ENCODE measurements at regions not wholly inside any gene's neighbourhood (a gene's known extent, or its start where the extent isn't known, plus 50 kb on each side); places are given as distances from the start of the nearest gene placed in this dataset.

DNA sequence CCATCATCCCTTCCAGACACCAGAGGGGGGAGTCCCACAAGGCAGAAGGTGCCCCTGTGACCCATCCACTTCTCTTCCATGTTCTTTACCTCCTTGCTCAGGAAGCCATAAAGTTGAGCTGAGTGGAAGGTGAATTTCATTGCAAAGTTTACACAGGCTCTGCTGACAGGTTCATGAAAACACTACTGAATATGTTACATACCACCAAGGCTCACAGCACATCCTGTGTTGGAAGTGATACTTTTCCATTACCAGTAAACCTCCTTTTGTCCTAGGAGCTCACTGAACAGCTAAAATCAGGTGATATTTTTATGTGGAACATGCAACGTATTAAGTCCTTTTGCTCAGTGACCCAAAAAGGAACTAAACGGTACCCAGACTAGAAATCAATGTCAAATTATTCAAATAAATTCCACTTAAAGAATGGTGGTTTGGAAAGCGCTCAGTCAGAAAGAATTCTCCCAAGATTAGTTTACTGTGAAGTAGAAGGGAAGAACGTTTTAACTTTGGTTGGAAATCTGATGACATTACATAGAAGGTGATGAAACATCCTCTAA is 196.2 kb upstream of the NUDT4 start:
- no peak for DNase-seq

DNA sequence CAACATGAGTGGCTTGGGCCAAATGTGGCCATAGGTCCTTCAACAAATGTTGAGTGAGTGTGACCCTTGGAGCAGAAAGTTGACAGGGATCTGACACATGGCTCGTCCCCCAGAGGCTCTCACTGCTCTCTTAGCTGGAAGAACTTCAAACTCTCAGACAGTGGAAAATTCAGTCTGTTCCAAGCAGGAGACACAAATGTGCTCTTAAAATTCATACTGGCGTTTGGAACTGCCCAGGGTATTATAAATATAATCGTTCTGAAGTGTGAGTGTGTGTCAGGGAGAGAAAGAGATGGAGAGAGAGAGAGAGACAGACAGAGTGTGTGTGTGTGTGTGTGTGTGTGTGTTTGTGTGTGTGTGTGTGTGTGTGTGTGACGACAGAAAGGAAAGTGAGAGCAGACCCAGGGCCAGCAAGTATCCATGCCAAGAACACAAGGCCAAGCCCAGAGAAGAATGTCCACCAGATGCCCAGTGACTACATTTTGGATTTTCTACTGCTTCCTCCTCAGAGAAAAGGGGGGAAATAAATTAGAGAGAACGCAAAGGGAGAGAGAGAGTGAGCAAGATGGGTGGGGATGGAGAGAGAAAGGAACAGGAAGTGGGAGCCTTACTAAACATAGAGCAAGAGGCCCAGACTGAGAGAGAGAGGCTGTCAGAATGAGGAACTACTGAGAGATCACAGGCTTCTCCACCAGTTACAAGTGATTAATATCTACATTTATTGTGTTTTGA is 193.6 kb upstream of the NUDT4 start:
- peak; percentile 9 for DNase-seq

DNA sequence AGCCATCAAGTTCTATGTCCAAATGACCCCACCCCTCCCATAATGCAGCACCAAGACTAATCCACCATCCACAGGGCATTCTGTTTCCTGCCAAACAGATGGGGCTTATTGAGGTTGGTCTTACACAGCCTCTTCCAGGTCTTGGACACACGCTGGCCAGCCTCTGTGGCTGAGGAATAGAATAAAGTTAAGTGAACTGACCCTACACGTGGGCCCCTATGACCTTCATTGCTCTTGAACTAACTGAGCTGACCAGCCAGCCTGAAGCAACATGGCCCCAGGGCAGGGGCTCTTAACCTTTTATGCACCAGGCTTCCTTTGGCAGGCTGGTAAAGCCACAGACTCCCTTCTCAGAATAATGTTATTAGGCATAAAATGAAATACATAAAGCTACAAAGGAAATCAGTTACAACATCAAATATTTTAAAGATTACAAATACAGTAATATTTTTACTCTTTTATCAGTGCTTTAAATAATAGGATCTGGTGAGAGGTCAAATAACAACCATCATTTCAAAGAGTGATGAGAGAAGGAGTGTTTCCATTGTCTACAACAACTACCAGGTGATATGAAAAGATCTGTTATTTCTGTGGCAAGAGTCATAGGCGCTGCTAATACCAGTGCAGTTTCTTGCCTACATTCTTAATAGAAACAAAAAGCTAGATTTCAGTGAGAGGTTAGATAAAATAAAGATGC is 192.9 kb upstream of the NUDT4 start:
- no peak for DNase-seq

DNA sequence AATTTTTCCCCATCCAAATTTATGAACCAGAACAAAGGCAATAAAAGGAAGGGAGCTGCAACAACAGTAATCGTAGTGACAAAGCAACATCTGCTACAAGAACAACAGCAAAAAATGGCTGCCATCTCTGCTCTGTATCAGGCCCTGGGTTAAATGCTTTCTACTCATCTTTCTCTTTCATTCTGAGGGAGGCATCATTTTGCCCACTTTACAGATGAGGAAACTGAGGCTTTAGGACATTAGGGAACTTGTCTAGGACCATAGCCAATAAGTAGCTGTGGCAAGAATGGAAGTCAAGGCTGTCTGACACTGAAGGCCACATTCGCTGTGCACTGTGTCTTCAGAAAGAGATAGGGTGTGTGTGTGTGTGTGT is 192.4 kb upstream of the NUDT4 start:
- DNase-seq = no peak

DNA sequence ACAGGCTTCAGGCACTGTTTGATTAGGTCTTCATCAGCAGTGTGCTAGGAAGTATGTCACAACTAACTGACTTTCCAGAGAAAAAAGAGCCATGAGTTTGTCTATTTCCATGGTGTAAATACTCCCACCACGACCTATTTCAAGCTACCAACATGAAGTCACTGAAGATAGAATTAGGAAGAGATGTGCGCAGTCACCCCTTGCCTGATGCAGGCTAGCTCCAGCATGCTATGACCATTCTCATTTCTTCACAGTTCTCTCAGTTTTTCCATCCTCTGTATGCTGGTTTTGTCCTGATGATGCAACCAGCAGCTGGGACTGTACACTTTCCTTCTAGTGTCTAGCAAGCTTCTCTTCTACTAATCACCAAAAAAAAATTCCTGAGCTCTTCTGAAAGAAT is 191.6 kb upstream of the NUDT4 start:
- DNase-seq = no peak

DNA sequence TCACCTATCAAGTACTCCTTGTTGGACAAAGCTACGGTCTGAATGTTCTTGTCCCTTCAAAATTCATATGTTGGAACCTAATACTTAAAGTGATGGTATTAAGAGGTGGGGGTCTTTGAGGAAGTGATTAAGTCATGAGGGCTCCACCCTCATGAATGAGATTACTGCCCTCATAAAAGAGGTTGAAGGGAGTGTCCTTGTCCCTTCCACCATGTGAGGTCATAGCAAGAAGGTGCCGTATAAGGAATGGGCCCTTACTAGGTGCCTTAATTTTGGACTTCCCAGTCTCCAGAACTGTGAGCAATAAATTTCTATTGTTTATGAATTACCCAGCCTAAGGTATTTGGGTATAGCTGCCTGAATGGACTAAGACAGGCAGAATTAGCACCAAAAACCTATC is 191.1 kb upstream of the NUDT4 start:
- DNase-seq = no peak

DNA sequence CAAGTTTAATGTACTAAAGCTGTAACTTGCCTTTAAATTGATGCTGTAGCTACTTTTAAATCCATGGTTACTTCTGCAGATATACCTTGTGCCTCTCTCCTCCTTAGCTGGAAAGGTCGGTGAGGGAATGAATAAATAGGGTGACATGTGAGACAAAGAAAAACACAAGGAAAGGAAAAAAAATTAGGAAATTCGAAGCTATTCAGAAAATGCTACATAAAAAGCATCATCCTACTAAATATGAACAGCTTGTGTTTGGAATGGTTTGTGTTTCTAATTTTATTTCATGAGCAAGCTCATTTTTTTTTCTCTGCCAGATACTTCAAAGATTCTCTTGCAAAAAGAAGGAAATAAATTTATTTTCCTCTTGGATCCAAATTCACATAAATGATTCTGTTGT is 186.3 kb upstream of the NUDT4 start:
- no peak for DNase-seq

DNA sequence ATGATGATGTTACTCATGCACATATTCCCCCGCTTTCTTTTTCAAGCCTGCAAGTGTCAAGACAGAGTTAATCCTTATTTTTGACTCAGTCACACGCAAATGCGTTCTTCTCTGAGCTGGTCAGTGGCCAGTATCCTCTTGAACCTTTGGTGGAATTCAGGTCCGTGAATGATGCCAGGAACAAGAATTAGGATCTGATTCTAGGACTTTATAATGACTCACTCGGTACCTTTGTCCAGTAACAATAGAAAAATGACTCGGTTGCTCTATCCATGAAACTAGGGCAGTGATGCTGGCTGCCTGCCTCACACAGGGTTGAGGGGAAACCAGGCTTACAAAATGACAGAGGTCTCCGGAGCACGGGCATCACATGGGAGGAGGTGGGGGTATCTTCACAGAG is 185.8 kb upstream of the NUDT4 start:
- no peak for DNase-seq

DNA sequence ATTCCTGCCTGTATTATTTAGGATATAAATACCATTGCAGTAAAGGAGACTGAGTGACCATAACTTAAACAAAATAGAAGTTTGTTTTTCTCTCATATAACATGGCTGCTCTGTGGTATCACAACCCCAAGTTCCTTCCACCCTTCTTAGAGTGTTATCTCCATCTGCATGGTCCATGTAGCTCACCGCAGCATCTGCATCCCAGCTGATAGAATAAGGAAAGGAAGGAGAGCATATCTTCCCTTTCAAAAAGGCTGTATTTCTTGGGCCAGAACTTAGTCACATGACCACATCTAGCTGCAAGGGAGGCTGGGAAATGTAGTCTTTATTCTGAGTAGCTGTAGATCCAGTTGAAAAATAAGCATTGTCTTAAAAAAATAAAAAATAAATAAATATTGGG is 184.8 kb upstream of the NUDT4 start:
- no peak for DNase-seq

DNA sequence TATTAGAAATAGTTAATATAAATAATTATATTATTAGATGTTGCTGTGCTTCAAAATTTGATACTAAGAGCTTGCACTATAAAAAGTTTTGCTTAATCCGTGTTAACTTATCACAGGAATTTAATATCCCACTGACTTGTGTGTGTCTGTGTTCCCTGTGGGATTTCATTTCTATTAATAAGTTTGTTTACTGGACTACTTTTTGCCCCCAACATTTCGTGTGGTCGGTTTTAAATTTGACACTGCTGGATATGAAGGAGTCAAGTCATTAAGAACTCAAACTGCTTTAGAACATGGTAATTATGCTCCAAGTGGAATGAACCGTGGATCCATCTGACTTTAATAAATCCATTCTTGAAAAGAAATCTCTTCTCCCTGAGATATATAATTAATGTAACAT is 182.2 kb upstream of the NUDT4 start:
- no peak for DNase-seq

DNA sequence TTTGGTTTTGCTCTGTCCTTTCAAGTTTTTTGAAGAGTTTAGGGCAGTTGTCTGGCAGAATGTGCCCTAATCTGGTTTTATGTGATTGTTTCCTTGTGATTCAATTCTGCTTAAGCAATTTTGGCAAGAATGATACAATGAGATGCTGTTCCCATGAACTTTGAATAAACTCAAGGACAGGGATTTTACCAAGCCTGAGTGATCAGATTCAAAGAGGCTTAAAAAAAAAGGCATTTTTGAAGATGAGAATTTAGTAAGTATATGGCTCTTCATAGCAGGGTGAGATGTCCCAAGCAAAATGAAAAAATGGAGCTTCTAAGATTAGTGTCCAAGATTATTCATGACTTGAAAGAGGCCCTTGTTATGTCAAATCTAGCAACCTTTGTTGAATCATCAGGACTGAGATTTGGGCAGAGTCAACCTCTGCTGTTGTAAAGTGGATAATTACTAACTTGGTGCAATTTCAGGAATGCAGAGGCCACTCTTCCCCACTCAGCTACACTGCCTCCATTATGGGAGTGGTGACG is 180.6 kb upstream of the NUDT4 start:
- no peak for DNase-seq

DNA sequence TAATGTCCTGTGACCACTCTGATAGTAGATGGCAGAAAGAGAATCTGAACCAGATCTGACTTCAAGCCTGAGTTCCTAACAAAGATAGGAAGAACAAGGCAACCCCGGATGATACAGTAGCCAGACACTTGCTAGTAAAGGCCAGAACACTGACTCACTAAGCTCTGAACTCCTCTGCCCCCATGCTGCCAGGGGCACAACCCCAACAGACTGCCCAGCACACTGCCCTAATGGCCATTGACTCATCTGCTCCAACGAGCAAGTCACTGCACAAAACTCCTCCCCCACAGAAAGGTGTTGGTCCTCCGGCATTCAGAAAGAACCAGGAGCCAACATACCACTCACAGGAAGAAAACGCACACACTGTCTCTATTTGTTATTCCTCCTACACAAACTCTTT is 179.6 kb upstream of the NUDT4 start:
- no peak for DNase-seq

DNA sequence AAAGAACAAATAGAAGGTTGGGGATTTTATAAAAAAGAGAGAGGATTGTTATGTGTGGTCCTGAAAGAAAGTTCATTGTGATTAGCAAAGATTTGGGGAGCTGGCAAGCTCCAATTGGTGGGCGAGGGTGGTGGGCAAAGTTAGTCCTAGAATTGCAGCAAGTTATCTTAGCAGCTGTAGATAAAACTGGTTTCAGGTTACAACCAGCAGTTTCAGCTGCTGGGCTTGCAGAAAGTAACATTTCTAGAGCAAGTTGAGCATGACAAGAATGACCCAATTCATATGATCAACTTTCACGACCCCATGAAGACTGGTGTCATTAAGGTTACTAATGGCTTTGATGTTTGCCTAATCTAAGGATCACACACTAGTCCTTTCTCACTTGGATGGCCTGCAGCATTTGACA is 177.9 kb upstream of the NUDT4 start:
- DNase-seq = no peak

DNA sequence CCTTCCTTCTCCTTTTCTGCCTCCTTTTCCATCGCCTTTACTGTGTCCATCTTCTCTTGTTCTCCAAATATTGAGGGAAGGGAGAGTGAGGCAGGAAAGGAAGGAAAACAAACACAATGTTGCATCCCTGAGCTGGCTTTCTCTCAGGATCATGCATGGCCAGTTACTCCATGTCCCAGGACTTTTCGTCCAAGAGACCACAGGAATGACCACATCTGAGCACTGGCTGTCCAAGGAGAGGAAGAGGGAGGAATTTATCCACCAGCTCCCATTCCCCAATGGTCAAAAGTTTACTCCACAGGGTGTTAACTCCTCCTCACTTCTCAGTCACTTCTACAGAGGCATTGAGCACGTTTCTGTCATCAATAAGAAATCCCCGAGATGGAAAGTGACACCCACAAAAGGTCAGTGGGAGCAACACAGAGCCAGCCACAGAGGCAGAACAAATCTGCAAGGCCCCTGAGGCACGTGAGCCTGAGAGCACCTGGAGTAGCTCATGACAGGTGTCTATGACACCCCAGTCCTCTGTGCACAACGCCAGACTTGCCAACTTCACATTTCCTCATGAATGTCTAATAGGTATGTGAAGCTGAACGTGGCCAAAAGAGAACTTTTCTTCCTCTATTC is 177.3 kb upstream of the NUDT4 start:
- no peak for DNase-seq

DNA sequence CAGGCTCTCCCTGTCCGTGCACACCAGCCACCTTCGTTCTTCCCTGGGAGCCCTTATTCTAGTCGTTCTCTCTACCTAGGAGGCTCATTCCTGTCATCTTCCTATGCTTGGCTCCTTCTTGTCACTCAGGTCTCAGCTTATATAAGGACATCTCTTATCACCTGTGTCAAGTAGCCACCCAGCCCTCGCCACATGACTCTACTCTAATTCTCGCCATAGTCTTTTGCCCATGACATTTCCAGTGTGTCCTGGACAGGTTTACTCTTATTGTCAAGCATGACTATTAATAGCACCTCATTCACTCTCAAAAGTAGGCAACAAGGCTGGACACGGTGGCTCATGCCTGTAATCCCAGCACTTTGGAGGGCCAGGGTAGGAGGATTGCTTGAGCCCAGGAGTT is 175.7 kb upstream of the NUDT4 start:
- no peak for DNase-seq

DNA sequence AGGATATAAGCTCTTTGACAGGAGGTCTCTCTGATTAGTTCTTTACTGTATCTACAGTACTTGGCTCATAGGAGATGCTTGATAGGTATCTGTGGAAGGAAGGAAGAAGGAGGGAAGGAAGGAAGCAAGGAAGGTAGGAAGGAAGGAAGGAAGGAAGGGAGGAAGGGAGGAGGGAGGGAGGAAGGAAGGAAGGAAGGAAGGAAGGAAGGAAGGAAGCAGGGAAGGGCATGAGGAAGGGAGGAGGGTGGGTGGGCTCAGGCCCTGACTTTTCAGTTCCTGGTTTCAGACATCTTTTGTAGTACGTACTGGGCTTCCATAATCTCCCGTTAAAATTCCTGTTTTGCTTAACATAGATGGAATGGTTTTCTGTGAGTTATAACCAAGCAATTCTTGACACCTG is 175.0 kb upstream of the NUDT4 start:
- no peak for DNase-seq

DNA sequence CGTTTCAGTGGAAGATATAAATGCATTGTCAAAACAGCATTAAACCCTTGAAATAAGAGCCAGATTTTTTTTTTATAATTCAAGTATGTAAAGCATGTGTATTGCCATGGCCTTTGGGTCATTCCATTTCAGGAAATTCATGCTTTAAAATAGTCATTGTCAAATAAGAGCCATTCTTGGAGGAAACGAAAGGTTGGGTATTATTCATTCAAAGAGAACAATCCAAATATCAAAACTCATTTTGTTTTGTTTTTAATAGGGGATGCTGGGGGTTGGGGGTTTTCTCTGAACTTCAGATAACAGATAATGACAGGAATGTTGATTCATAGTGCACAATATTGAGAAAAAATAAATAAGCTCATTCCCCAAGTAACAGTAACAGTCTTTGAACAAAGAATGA is 174.4 kb upstream of the NUDT4 start:
- no peak for DNase-seq

DNA sequence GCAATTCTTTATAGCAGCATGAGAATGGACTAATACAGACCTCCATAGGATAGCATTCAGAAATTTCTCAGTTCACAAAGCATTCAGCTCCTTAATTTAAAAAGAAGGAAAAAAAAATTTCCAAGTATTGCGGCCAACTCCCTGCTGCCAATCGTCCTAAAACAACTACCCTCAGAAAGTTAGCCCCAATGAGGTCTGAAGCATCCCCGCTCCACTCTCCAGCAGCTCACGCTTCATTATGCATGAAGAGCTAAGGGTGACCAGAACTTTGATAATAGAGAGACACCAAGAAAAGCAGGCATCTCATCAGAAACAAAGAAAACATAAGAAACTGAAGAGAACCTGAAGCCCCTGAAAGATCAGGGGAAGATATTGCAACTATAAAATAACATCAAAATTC is 172.8 kb upstream of the NUDT4 start:
- no peak for DNase-seq

DNA sequence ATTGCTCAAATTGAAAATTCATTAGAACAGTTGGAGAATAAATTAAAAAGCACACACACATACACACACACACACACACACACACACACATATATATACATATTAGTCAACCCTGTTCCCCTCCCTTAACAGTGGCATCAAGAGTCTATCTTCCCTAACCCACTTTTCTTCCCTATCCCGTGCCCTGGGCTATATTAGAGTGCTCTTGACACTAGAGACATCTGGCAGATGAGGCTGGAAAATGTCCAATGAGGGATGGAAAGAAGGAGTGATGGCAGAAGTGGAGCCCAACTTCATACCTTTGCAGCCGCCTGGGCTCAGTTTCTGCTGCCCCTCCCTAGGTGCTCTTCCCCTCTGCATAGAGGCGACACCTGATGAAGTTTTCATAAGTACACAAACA is 172.4 kb upstream of the NUDT4 start:
- no peak for DNase-seq

DNA sequence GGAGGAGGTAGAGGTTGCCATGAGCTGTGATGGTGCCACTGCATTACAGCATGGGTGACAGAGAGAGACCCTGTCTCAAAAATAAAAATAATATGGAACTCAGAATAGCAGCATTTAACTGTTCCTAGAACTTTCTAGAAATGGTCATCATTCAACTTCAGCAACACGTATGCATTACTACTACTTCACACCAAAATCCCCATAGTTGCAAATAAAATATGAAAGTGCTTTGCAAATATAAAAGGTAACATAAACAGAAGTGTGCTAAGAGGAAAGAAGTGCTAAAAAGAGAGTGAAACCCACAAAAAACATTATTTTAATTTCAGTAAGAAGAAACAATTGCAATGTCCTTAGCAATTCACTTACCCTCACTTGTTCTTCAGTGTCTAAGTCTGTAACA is 169.7 kb upstream of the NUDT4 start:
- no peak for DNase-seq

DNA sequence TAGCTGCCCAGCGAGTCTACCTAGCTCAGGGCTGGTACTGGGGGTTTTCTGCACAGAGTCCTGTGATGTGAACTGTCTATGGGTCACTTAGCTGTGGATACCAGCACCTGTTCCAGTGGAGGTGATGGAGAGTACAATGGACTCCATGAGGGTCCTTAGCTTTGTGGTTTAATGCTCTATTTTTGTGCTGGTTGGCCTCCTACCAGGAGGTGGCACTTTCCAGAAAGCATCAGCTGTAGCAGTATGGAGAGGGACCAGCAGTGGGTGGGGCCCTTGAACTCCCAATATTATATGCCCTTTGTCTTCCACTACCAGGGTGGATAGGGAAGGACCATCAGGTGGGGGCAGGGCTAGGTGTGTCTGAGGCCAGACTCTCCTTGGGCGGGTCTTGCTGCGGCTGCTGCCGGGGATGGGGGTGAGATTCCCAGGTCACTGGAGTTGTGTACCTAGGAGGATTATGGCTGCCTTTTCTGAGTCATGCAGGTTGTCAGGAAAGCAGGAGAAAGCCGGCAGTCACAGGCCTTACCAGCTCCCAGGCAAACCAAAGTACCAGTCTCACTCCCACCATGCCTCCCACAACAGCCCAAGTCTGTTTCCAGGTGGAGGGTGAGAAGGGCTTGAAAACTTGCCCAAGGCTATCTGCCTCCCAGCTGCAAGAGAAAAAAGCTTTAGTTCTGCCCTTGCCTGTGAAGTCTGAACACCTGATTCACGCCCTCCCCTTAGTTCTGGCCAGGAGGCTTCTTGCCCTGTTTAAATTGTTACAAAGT is 163.0 kb upstream of the NUDT4 start:
- no peak for DNase-seq

DNA sequence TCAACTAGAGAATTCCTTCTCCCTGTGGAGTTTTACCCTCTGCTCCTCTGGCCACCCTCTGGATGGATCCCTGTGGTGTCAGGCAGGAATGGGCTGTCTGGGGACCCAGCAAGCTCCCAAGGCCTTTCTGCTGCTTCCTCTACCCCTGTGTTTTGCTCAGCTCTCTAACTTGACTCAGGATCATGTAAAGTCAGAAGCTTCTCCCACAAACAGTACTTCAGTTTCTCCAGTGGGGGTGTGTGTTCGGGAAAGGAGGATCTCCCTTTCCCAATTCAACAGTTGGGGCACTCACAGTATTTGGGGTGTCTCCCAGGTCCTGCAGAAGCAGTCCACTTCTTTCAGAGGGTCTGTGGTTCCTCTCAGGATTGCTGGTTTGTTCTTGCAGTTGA is 162.4 kb upstream of the NUDT4 start:
- no peak for DNase-seq

DNA sequence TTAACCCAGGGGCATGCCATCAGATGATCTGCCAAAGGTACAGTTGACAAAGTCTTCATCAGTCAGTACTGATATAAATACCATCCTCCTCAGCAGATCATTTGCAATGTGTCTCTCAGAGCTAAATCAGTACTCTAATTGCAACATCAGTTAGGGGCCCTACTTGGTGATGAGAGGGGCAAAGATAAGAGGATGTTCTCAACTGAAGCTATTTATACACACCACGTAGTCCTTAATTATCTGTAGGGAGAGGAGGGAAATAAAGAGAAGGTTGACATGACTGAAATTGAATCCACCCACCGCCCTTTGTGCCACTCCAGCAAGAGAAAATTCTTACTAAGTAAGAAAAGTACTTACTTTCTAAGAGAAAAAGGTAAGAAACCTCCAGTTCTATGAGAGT is 157.8 kb upstream of the NUDT4 start:
- DNase-seq = no peak
